ENCODE measurements at regions not wholly inside any gene's neighbourhood (a gene's known extent, or its start where the extent isn't known, plus 50 kb on each side); places are given as distances from the start of the nearest gene placed in this dataset.

DNA sequence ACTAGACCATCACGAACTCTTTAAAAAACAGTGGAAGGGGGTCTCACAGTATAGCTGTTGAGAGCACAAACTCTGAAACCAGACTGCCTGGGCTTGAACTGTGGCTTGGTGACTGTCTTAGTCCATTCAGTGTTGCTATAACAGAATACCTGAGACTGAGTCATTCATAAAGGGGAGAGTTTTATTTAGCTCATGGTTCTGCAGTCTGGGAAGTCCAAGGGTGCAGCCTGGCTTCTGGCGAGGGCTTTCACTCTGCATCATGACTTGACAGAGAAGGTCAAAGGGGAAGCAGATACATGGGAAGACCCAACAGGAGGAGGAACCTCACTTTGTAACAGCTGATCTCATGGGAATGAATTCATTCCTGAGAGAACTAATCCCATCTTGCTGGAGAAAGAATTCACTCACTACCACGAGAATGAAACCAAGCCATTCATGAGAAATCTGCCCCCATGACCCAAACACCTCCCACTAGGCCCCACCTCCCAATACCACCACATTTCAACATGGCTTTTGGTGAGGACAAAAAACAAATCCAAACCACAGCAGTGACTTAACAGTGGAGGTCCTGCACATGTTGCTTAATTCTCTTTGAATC, 116.7 kb upstream of the STOX2 start:
- intact Hi-C loops (cut with DNase I), result no loop called here
- TF ChIP-seq, protein P1, sequence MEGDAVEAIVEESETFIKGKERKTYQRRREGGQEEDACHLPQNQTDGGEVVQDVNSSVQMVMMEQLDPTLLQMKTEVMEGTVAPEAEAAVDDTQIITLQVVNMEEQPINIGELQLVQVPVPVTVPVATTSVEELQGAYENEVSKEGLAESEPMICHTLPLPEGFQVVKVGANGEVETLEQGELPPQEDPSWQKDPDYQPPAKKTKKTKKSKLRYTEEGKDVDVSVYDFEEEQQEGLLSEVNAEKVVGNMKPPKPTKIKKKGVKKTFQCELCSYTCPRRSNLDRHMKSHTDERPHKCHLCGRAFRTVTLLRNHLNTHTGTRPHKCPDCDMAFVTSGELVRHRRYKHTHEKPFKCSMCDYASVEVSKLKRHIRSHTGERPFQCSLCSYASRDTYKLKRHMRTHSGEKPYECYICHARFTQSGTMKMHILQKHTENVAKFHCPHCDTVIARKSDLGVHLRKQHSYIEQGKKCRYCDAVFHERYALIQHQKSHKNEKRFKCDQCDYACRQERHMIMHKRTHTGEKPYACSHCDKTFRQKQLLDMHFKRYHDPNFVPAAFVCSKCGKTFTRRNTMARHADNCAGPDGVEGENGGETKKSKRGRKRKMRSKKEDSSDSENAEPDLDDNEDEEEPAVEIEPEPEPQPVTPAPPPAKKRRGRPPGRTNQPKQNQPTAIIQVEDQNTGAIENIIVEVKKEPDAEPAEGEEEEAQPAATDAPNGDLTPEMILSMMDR (IDR thresholded peaks at IDR 0.05), result no peak
- H3K4me1 ChIP-seq, result peaks cover 0 to 33% (median 16%) of the 10 kb centered on the region in 9 donors
- H3K27ac ChIP-seq, result no peak overlapping the region
- H3K36me3 ChIP-seq, result no peaks in the 10 kb centered on the region
- H3K9me3 ChIP-seq, result peaks cover 0 to 19% (median 6%) of the 10 kb centered on the region in 11 donors
- no peak overlapping the region for H3K4me3 ChIP-seq
- no peaks in the 10 kb centered on the region for H3K27me3 ChIP-seq
- no peak for ATAC-seq
- 59 to 85% methylated on average over 3 of the region's 3 CpGs for WGBS, 2 donors
- DNase-seq, result no peak

DNA sequence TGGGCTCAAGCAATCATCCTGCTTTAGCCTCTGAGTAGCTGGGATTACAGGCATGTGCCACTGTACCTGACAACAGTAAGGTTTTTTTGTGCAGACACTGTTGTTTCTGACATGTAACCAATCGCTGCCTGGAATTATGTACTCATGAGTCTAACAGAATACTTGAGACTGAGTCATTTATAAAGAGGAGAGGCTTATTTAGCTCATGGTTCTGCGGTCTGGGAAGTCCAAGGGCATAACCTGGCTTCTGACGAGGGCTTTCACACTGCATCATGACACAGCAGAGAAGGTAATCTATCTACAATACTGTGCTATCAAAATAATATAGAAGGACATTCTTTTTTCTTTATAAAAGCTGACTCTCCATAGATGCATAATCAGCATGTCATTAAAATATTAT, 115.5 kb upstream of the STOX2 start:
- Histone ChIP-seq H3K4me1 (peaks cover 0 to 21% (median 12%) of the 10 kb centered on the region in 9 donors), H3K9me3 (peaks cover 0 to 31% (median 9%) of the 10 kb centered on the region in 11 donors), H3K27ac (no peak overlapping the region), H3K4me3 (no peak overlapping the region), H3K36me3 (no peaks in the 10 kb centered on the region), H3K27me3 (no peaks in the 10 kb centered on the region)
- WGBS, 2 donors, result 96 to 98% methylated on average over 3 of the region's 3 CpGs
- TF ChIP-seq, protein P1 (IDR thresholded peaks at IDR 0.05), result no peak
- DNase-seq (no peak), ATAC-seq (no peak)
- intact Hi-C loops (cut with DNase I), result no loop called here

DNA sequence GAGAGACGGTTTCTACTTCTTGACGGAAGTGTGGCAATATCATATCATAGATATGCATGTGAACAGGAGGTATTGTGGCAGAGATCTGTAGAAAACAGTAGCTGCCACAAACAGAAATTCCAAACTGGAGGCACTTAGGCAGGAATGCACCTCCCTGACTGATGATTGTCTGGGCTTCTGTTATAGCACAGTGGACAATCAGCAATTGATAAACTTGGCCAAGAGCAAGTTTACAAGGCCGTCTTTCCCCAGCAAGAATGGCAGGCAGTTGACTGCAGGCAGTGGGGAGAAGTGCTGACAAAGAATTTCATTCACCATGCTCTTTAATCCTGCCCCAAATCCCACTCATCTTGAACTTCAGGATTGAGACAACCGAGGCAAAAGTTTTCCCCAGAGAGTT, 114.4 kb upstream of the STOX2 start:
- ATAC-seq (no peak), DNase-seq (no peak)
- intact Hi-C loops (cut with DNase I), result no loop called here
- H3K4me1 ChIP-seq, result peaks cover 0 to 11% (median 6%) of the 10 kb centered on the region in 9 donors
- no peak overlapping the region for H3K27ac ChIP-seq
- no peaks in the 10 kb centered on the region for H3K36me3 ChIP-seq
- 38 to 55% methylated on average over 4 of the region's 4 CpGs for WGBS, 2 donors
- no peaks in the 10 kb centered on the region for H3K27me3 ChIP-seq
- TF ChIP-seq, protein P1 (IDR thresholded peaks at IDR 0.05), result no peak
- no peak overlapping the region for H3K4me3 ChIP-seq
- peaks cover 0 to 41% (median 13%) of the 10 kb centered on the region in 11 donors for H3K9me3 ChIP-seq

DNA sequence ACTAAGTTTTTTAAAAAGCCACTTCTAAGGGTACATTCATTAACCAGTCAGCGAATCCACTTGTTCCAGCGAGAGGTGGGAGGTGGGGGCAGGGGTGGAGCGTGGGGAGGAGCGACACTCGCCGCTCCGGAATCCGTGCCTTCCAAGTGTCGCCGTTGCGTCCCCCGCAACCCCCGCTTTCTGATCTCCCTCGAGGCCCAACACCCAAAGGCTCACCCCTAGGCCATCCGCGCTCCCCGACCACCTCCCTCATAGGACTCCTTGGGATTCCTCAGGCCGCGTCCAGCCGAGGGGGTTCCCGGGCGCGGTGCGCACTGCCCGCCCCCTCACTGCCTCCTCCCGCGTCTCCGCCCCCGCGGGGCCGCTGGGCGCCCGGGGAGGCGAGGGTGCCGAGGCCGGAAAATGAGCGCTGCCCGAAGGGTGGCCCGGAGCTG, 108.1 kb upstream of the STOX2 start:
- intact Hi-C loops (cut with DNase I), result loop anchor here in 1 of 10 donors (5.0 kb wide), 1 partner anchor 75 kb away; no protein-coding TSS in a partner anchor
- peak overlapping the region; percentile 27 to 86 (median 80) for H3K27ac ChIP-seq
- H3K4me3 ChIP-seq, result peak overlapping the region; percentile 58 to 77 (median 64)
- ATAC-seq (peak; percentile 61 to 82 (median 75)), DNase-seq (peak; percentile 53 to 57)
- 1% methylated on average over 39 of the region's 39 CpGs for WGBS, 2 donors
- peaks cover 0 to 46% (median 17%) of the 10 kb centered on the region in 7 donors for H3K27me3 ChIP-seq
- H3K4me1 ChIP-seq, result peaks cover 0 to 33% (median 9%) of the 10 kb centered on the region in 9 donors
- peaks cover 0 to 35% (median 13%) of the 10 kb centered on the region in 11 donors for H3K9me3 ChIP-seq
- TF ChIP-seq, protein P1 (IDR thresholded peaks at IDR 0.05), result no peak
- no peaks in the 10 kb centered on the region for H3K36me3 ChIP-seq

Measured in heart right ventricle (tissue), 16 donors.